ENCODE measurements at regions not wholly inside any gene's neighbourhood (a gene's known extent, or its start where the extent isn't known, plus 50 kb on each side); places are given as distances from the start of the nearest gene placed in this dataset.

DNA sequence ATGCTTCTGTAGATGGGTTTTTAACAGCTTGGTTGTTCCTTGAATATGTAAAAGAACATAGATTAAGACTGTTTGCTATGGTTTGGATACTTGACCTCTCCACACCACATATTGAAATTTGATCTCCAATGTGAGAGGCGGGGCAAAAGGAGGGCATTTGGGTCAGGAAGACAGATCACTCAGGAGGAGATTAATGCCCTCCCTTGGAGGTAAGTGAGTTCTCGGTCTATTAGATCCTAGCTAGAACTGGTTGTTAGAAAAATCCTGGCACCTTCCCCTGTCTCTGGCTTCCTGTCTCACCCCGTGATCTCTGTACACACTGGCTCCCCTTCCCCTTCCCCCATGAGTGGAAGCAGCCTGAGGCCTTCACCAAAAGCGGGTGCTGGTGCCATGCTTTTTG lies 281.1 kb upstream of the ANKRD55 start:
- DNase-seq (ENCODE audit: extremely low read depth in 1 of 4, low spot score in 3 of 4): no peak
- in situ Hi-C loops (cut with MboI): no loop called here
- Histone ChIP-seq H3K4me3 (no peak overlapping the region), H3K9me3 (replicated peaks; ENCODE audit: control insufficient read depth, insufficient read depth, low read depth, low read length) (no peaks in the 10 kb centered on the region), H3K36me3 (ENCODE audit: control insufficient read depth, insufficient read depth, low read length) (no peaks in the 10 kb centered on the region), H4K20me1 (replicated peaks; ENCODE audit: control insufficient read depth, insufficient read depth, low read length) (no peaks in the 10 kb centered on the region), H3K27ac (ENCODE audit: extremely low read depth, low read depth, low read length) (no peak overlapping the region), H3K4me2 (ENCODE audit: insufficient read depth, low read length) (no peak overlapping the region), H2AFZ (ENCODE audit: low read depth, low read length) (peak overlapping the region; percentile 36; the same call in 1 of the 2 replicates), H3K27me3 (ENCODE audit: control insufficient read depth in 2 of 2, insufficient read depth in 2 of 2, low read length in 2 of 2) (peaks cover 3 to 8% of the 10 kb centered on the region in 2 experiments; a peak in 2 of 5 replicates), H3K79me2 (ENCODE audit: control insufficient read depth, insufficient read depth, low read length) (no peaks in the 10 kb centered on the region), H3K9me1 (ENCODE audit: control insufficient read depth, insufficient read depth, low read length) (no peaks in the 10 kb centered on the region), H3K9ac (ENCODE audit: insufficient read depth in 1 of 2, low read depth in 2 of 2, low read length in 2 of 2) (no peak overlapping the region), H3K4me1 (replicated peaks in 1 of 2; ENCODE audit: control insufficient read depth in 2 of 2, insufficient read depth in 2 of 2, low read length in 2 of 2) (no peaks in the 10 kb centered on the region; a peak in 1 of 5 replicates)
- 26% methylated on average over 4 of the region's 4 CpGs for WGBS (ENCODE audit: insufficient coverage, low coverage, missing lambda C conversion rate)
- BruUV-seq (replicated peaks): no TSS peak
- peak; percentile 34 for TF ChIP-seq MEIS2 (IDR thresholded peaks at IDR 0.05; ENCODE audit: partially characterized antibody)
- TF ChIP-seq CTBP1 (IDR thresholded peaks at IDR 0.05; ENCODE audit: borderline replicate concordance): no peak
- ATAC-seq: no peak; the same call in 2 of the 3 replicates
- ChIA-PET CTCF (ENCODE audit: low intra/inter-chr PET ratio) (no interaction called here), POLR2A (no interaction called here)
- intact Hi-C loops (cut with micrococcal nuclease): no loop called here
- no peak for FAIRE-seq

DNA sequence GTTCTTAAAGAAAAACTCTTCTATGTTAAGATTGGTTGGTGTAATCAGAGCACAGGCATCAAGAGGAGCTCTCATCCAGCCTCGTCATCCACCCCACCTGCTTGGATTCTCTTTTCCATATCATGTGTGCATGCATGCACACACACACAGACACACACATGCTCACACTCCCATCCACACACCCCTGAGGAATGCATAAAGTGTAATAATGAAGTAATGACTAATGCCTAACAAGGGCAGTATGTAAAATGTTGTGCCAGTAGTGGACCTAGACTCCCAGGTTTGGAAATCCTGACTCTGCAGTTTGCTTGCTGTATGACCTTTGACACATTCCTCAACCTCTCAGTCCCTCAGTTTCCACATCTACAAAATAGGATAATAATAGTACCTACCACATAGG lies 280.0 kb upstream of the ANKRD55 start:
- FAIRE-seq (no peak), ATAC-seq (no peak), DNase-seq (ENCODE audit: extremely low read depth in 1 of 4, low spot score in 3 of 4) (no peak)
- H3K4me1 ChIP-seq (replicated peaks in 1 of 2; ENCODE audit: control insufficient read depth in 2 of 2, insufficient read depth in 2 of 2, low read length in 2 of 2): no peaks in the 10 kb centered on the region; a peak in 1 of 5 replicates
- H3K9me3 ChIP-seq (replicated peaks; ENCODE audit: control insufficient read depth, insufficient read depth, low read depth, low read length): no peaks in the 10 kb centered on the region
- TF ChIP-seq NUFIP1 (IDR thresholded peaks at IDR 0.05; ENCODE audit: partially characterized antibody): no peak
- no peak overlapping the region for H3K4me3 ChIP-seq
- peaks cover 0 to 4% of the 10 kb centered on the region in 2 experiments; a peak in 1 of 5 replicates for H3K27me3 ChIP-seq (ENCODE audit: control insufficient read depth in 2 of 2, insufficient read depth in 2 of 2, low read length in 2 of 2)
- intact Hi-C loops (cut with micrococcal nuclease) (no loop called here), in situ Hi-C loops (cut with MboI) (no loop called here)
- no peaks in the 10 kb centered on the region for H3K79me2 ChIP-seq (ENCODE audit: control insufficient read depth, insufficient read depth, low read length)
- POLR2A ChIA-PET: interaction anchor here (0.9 kb wide), 1 partner anchor 254 kb away, joined by 3 read pairs; no protein-coding TSS in a partner anchor
- H2AFZ ChIP-seq (ENCODE audit: low read depth, low read length): no peak overlapping the region
- no peak overlapping the region for H3K9ac ChIP-seq (ENCODE audit: insufficient read depth in 1 of 2, low read depth in 2 of 2, low read length in 2 of 2)
- H3K36me3 ChIP-seq (ENCODE audit: control insufficient read depth, insufficient read depth, low read length): no peaks in the 10 kb centered on the region
- BruUV-seq (replicated peaks): no TSS peak
- CTCF ChIA-PET (ENCODE audit: low intra/inter-chr PET ratio): no interaction called here
- H3K9me1 ChIP-seq (ENCODE audit: control insufficient read depth, insufficient read depth, low read length): no peaks in the 10 kb centered on the region
- no peak overlapping the region for H3K4me2 ChIP-seq (ENCODE audit: insufficient read depth, low read length)
- 0% methylated on average over 1 of the region's 1 CpG for WGBS (ENCODE audit: insufficient coverage, low coverage, missing lambda C conversion rate)
- no peaks in the 10 kb centered on the region for H4K20me1 ChIP-seq (replicated peaks; ENCODE audit: control insufficient read depth, insufficient read depth, low read length)
- H3K27ac ChIP-seq (ENCODE audit: extremely low read depth, low read depth, low read length): no peak overlapping the region

All from K562 (cell line).